ENCODE measurements at regions not wholly inside any gene's neighbourhood (a gene's known extent, or its start where the extent isn't known, plus 50 kb on each side); places are given as distances from the start of the nearest gene placed in this dataset.

- no peak for TF ChIP-seq CTCF (IDR thresholded peaks at IDR 0.05)
- no peak for TF ChIP-seq POLR2A (IDR thresholded peaks at IDR 0.05)
These were observed 881.6 kb downstream of the PCDH18 start for GRCh38 chr4:136650541-136651277.
